Tibial nerve (tissue), 4 donors: ENCODE measurements at regions not wholly inside any gene's neighbourhood (a gene's known extent, or its start where the extent isn't known, plus 50 kb on each side); places are given as distances from the start of the nearest gene placed in this dataset.

Experiments used
- EP300 ChIP-seq, 2 donors: sonication (generic); formaldehyde crosslinking; IDR thresholded peaks; one replicate each; pipeline ENCODE4 v1.6.1; 2017; ENCODE audit warnings: antibody characterized with exemption in 2 of 2, mild to moderate bottlenecking in 1 of 2
- POLR2A ChIP-seq, 2 donors: fragments of 450-650 bp; IDR thresholded peaks; one replicate each; pipeline ENCODE4 v1.6.1; 2017; ENCODE audit warnings: antibody characterized with exemption in 2 of 2, mild to moderate bottlenecking in 2 of 2, moderate library complexity in 2 of 2
- TF ChIP-seq, protein P1 (sequence below), 5 experiments: fragments of 200-600 bp in 3 of 5; fragments of 450-650 bp in 2 of 5; sonication (generic) in 3 of 5; IDR thresholded peaks; one replicate each; pipeline ENCODE4 v1.5.1; 2016 to 2019; ENCODE audit warnings: antibody characterized with exemption in 5 of 5, mild to moderate bottlenecking in 3 of 5, moderate library complexity in 2 of 5

DNA sequence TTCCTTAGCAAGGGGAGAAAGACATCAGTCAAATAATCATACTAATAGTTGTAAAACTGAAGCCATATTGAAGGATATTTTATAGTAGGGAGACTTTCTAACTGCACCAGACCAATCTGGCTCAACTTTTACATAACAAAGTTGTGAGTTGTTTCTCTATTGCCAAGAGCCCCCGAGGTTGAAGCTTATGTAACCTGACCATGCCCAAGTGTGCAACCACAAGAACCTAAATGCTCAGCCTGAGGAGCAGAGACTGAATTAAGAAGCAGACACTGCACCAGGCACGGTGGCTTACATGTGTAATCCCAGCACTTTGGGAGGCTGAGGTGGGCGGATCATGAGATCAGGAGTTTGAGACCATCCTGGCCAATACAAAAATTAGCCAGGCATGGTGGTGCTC, 77.3 kb upstream of the ARMC3 start:
- TF ChIP-seq POLR2A (IDR thresholded peaks at IDR 0.05) = no peak
- TF ChIP-seq, protein P1, sequence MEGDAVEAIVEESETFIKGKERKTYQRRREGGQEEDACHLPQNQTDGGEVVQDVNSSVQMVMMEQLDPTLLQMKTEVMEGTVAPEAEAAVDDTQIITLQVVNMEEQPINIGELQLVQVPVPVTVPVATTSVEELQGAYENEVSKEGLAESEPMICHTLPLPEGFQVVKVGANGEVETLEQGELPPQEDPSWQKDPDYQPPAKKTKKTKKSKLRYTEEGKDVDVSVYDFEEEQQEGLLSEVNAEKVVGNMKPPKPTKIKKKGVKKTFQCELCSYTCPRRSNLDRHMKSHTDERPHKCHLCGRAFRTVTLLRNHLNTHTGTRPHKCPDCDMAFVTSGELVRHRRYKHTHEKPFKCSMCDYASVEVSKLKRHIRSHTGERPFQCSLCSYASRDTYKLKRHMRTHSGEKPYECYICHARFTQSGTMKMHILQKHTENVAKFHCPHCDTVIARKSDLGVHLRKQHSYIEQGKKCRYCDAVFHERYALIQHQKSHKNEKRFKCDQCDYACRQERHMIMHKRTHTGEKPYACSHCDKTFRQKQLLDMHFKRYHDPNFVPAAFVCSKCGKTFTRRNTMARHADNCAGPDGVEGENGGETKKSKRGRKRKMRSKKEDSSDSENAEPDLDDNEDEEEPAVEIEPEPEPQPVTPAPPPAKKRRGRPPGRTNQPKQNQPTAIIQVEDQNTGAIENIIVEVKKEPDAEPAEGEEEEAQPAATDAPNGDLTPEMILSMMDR (IDR thresholded peaks at IDR 0.05) = no peak
- TF ChIP-seq EP300 (IDR thresholded peaks at IDR 0.05) = no peak
